Neural cell (in vitro differentiated cells): ENCODE measurements at regions not wholly inside any gene's neighbourhood (a gene's known extent, or its start where the extent isn't known, plus 50 kb on each side); places are given as distances from the start of the nearest gene placed in this dataset.

ENCODE experiments used
- H2AFZ ChIP-seq: fragments of 200-600, 300-800 bp; sonication (generic), shearing (Covaris generic); 2 replicates; pipeline ENCODE4 v1.6.0; 2014; ENCODE audit warnings: low read depth, mild to moderate bottlenecking, antibody characterized with exemption, low read length, moderate library complexity
- H3F3A ChIP-seq: fragments of 200-600 bp; shearing (Covaris generic); 2 replicates; pipeline ENCODE4 v1.6.1; 2016; ENCODE audit warnings: mild to moderate bottlenecking, moderate library complexity, mixed read lengths, antibody characterized with exemption, low read length; ENCODE audit not compliant: insufficient read depth, poor library complexity, severe bottlenecking
- H3K27ac ChIP-seq: fragments of 200-600, 300-800 bp; sonication (generic), shearing (Covaris generic); 2 replicates; pipeline ENCODE4 v1.5.1; 2014; ENCODE audit warnings: mild to moderate bottlenecking, low read length, moderate library complexity
- H3K27me3 ChIP-seq: fragments of 300-800, 200-600 bp; sonication (generic), shearing (Covaris generic); 2 replicates; pipeline ENCODE4 v1.6.0; 2014; ENCODE audit warnings: mild to moderate bottlenecking, low read depth, low read length, moderate library complexity; ENCODE audit not compliant: insufficient read depth
- H3K36me3 ChIP-seq: fragments of 300-800, 200-600 bp; sonication (generic), shearing (Covaris generic); 2 replicates; pipeline ENCODE4 v1.5.1; 2014; ENCODE audit warnings: mild to moderate bottlenecking, antibody characterized with exemption, low read length, moderate library complexity; ENCODE audit not compliant: insufficient read depth
- H3K4me2 ChIP-seq: fragments of 300-800, 200-600 bp; sonication (generic), shearing (Covaris generic); 2 replicates; pipeline ENCODE4 v1.6.0; 2014; ENCODE audit warnings: mild to moderate bottlenecking, low read length
- H3K4me3 ChIP-seq: fragments of 300-800, 200-600 bp; sonication (generic), shearing (Covaris generic); 2 replicates; pipeline ENCODE4 v1.5.1; 2014; ENCODE audit warnings: mild to moderate bottlenecking, low read length, moderate library complexity
- H3K79me2 ChIP-seq: fragments of 200-600 bp; shearing (Covaris generic); replicated peaks from 2 replicates; pipeline ENCODE4 v1.6.0; 2014; ENCODE audit warnings: mild to moderate bottlenecking, low read length, moderate library complexity; ENCODE audit not compliant: insufficient read depth
- H3K9ac ChIP-seq: fragments of 300-800, 200-600 bp; sonication (generic), shearing (Covaris generic); 2 replicates; pipeline ENCODE4 v1.6.1; 2016; ENCODE audit warnings: mild to moderate bottlenecking, low read length, mixed read lengths
- H3K9me2 ChIP-seq: fragments of 200-600 bp; shearing (Covaris generic); 2 replicates; pipeline ENCODE4 v1.6.1; 2016; ENCODE audit warnings: mild to moderate bottlenecking, low read length, mixed read lengths; ENCODE audit not compliant: insufficient read depth
- H3K9me3 ChIP-seq: fragments of 200-600, 300-800 bp; sonication (generic), shearing (Covaris generic); 2 replicates; pipeline ENCODE4 v1.6.1; 2016; ENCODE audit warnings: mild to moderate bottlenecking, mixed run types, low read length, moderate library complexity, mixed read lengths
- H4K20me1 ChIP-seq: fragments of 200-600 bp; shearing (Covaris generic); 2 replicates; pipeline ENCODE4 v1.6.1; 2016; ENCODE audit warnings: mild to moderate bottlenecking, mixed run types; ENCODE audit not compliant: insufficient read depth
- CTCF ChIP-seq: fragments of 450-650 bp; IDR thresholded peaks from 2 replicates; pipeline ENCODE4 v1.5.1; 2014; ENCODE audit warnings: antibody characterized with exemption, mild to moderate bottlenecking, moderate library complexity; ENCODE audit not compliant: poor library complexity, severe bottlenecking
- EP300 ChIP-seq: fragments of 450-650 bp; conservative IDR thresholded peaks from 2 replicates; pipeline ENCODE4 v1.6.1; 2014; ENCODE audit warnings: antibody characterized with exemption, mild to moderate bottlenecking, moderate library complexity; ENCODE audit not compliant: poor library complexity, severe bottlenecking
- EZH2 ChIP-seq: fragments of 200-600, 300-800 bp; shearing (Covaris generic), sonication (generic); IDR thresholded peaks from 2 replicates; pipeline ENCODE4 v1.6.1; 2014; ENCODE audit warnings: antibody characterized with exemption, low read length, borderline replicate concordance, mild to moderate bottlenecking; ENCODE audit not compliant: insufficient read depth, poor library complexity, severe bottlenecking
- MXI1 ChIP-seq: fragments of 450-650 bp; conservative IDR thresholded peaks from 2 replicates; pipeline ENCODE4 v1.6.1; 2014; ENCODE audit warnings: antibody characterized with exemption, mild to moderate bottlenecking; ENCODE audit not compliant: poor library complexity, severe bottlenecking
- POLR2AphosphoS5 ChIP-seq: IDR thresholded peaks from 2 replicates; pipeline ENCODE4 v1.6.1; 2012
- RAD21 ChIP-seq: fragments of 450-650 bp; conservative IDR thresholded peaks from 2 replicates; pipeline ENCODE4 v1.6.1; 2014; ENCODE audit warnings: antibody characterized with exemption, mild to moderate bottlenecking, moderate library complexity
- REST ChIP-seq: IDR thresholded peaks from 2 replicates; pipeline ENCODE4 v1.6.1; 2012; ENCODE audit warnings: borderline replicate concordance
- SMC3 ChIP-seq: fragments of 450-650 bp; conservative IDR thresholded peaks from 2 replicates; pipeline ENCODE4 v1.6.1; 2014; ENCODE audit warnings: antibody characterized with exemption, mild to moderate bottlenecking, moderate library complexity; ENCODE audit not compliant: poor library complexity
- TAF1 ChIP-seq: IDR thresholded peaks from 2 replicates; pipeline ENCODE4 v1.6.1; 2012; ENCODE audit warnings: low read depth

GRCh38 chr18:65942104-65942503 lies 191.3 kb downstream of the CDH7 start:
- no peak overlapping the region for H3K4me2 ChIP-seq

GRCh38 chr18:65941482-65941881 lies 190.7 kb downstream of the CDH7 start:
- Histone ChIP-seq H3K9me2 (no peaks in the 10 kb centered on the region), H3K9me3 (no peaks in the 10 kb centered on the region), H3K79me2 (no peaks in the 10 kb centered on the region), H3K9ac (no peak overlapping the region), H2AFZ (no peak overlapping the region), H3K4me2 (no peak overlapping the region), H3K27me3 (no peaks in the 10 kb centered on the region), H3K4me3 (no peak overlapping the region), H3K36me3 (no peaks in the 10 kb centered on the region), H4K20me1 (no peaks in the 10 kb centered on the region), H3K27ac (no peak overlapping the region), H3F3A (peaks cover 5% of the 10 kb centered on the region)
- TF ChIP-seq EZH2 (no peak), RAD21 (no peak), SMC3 (no peak), MXI1 (no peak), REST (no peak), CTCF (no peak), POLR2AphosphoS5 (no peak)

More at GRCh38 chr18:65942104-65942503, 191.3 kb downstream of the CDH7 start:
- Histone ChIP-seq H3K9me3 (no peaks in the 10 kb centered on the region), H3K79me2 (no peaks in the 10 kb centered on the region), H3K9ac (no peak overlapping the region), H3K27me3 (no peaks in the 10 kb centered on the region), H3K9me2 (no peaks in the 10 kb centered on the region), H2AFZ (no peak overlapping the region), H3K4me3 (no peak overlapping the region), H3K27ac (no peak overlapping the region), H4K20me1 (no peaks in the 10 kb centered on the region), H3F3A (peaks cover 5% of the 10 kb centered on the region), H3K36me3 (no peaks in the 10 kb centered on the region)
- TF ChIP-seq EP300 (no peak), CTCF (no peak), REST (no peak), POLR2AphosphoS5 (no peak), SMC3 (no peak), RAD21 (no peak), TAF1 (no peak), EZH2 (no peak), MXI1 (no peak)
